GM13976 (cell line): ENCODE measurements at regions not wholly inside any gene's neighbourhood (a gene's known extent, or its start where the extent isn't known, plus 50 kb on each side); places are given as distances from the start of the nearest gene placed in this dataset.

Experiments used
- DNase-seq: peaks from one replicate; pipeline ENCODE4 v3.0.0; 2012; ENCODE audit warnings: low spot score
- in situ Hi-C: fragments of 300-500 bp; cut with MboI; formaldehyde crosslinking; loops from one replicate; pipeline ENCODE4 v1.12.0; 2022; ENCODE audit warnings: low sequenced_read_pairs, mixed read lengths, inconsistent platforms; ENCODE audit not compliant: unreplicated experiment
- TF ChIP-seq, protein P1 (sequence below): IDR thresholded peaks from 2 replicates; pipeline ENCODE4 v1.5.1; 2012; ENCODE audit warnings: borderline replicate concordance, mild to moderate bottlenecking; ENCODE audit not compliant: insufficient read depth; ENCODE audit errors: extremely low read depth, missing control alignments, control extremely low read depth

DNA sequence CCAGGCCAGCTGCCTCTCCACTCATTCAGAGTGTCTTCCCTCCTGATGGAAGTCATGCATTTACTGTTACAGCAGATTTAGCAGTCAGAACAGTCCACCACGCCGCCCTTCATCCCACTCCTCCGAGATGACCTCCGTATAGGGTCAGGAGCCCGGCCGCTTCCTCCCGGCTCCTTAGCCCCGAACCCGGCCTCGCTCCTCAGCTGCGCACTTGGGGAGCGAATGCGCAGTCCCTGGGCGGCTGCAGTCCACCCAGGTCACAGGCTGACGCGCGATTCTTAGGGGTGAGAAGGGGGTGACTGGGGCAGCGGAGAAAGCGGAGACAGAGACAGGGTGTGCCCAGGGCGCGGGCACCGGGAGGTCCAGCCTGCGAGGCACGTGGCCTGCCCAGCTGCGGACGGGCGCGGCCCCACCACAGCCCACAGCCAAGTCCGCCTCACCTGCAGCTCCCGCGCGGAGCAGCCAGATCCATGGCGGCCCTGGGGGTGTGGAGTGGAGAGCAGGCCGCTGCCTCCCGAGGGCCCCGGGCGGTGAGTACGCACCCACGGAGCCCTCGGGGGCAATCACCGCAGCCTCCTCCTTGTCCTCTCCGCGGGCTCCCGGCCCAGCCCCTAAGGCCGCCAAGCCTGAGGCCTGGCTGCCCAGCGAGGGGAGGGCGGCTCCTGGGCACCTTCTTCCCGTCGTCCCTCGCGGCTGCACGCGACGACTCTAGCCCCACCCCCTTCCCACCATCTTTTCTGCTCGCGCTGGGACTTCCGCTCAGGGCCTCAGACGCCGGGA, 286.6 kb downstream of the BRD1 start:
- in situ Hi-C loops, result no loop called here
- no peak for DNase-seq
- TF ChIP-seq, protein P1, sequence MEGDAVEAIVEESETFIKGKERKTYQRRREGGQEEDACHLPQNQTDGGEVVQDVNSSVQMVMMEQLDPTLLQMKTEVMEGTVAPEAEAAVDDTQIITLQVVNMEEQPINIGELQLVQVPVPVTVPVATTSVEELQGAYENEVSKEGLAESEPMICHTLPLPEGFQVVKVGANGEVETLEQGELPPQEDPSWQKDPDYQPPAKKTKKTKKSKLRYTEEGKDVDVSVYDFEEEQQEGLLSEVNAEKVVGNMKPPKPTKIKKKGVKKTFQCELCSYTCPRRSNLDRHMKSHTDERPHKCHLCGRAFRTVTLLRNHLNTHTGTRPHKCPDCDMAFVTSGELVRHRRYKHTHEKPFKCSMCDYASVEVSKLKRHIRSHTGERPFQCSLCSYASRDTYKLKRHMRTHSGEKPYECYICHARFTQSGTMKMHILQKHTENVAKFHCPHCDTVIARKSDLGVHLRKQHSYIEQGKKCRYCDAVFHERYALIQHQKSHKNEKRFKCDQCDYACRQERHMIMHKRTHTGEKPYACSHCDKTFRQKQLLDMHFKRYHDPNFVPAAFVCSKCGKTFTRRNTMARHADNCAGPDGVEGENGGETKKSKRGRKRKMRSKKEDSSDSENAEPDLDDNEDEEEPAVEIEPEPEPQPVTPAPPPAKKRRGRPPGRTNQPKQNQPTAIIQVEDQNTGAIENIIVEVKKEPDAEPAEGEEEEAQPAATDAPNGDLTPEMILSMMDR, result no peak

DNA sequence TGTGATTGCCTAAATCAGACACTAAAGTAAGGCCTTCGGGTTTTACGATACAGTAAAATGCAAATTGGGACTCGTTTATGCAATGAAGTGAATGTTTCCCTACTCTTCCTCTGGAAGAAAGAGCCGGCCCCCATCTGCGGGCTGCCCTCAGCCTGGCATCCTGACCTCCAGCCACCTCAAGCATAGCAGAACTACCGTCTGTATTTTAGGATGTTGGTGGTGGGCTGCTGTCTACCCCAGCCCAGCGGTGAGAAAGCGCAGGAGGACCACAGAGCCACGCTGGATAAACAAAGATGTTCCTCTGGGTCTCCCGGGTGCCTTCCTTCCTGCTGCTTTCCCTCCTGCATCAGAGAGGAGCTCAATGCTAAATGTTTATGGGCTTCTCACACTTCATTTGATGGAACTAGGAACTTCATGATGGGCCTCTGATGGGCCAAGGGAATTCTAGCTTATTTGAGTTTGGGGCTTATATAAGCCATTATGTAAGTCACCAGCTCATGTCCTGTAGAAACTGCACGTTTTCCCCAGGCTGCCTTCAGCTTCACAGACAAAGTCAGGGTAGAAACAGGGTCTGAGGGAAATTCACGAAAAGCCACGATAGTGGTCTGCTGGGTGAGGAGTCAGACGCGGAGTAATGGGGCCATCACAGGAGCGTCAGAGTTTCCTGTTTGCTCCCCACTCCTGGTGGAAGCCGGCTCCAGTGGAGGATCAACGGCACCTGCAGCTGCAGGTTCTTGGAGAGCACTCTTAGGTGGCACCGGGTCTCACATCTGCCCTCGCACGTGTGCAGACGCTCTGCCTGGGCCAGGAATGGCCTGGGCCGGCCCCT, 287.4 kb downstream of the BRD1 start:
- DNase-seq, result no peak
- TF ChIP-seq, protein P1, result no peak
- in situ Hi-C loops, result no loop called here

DNA sequence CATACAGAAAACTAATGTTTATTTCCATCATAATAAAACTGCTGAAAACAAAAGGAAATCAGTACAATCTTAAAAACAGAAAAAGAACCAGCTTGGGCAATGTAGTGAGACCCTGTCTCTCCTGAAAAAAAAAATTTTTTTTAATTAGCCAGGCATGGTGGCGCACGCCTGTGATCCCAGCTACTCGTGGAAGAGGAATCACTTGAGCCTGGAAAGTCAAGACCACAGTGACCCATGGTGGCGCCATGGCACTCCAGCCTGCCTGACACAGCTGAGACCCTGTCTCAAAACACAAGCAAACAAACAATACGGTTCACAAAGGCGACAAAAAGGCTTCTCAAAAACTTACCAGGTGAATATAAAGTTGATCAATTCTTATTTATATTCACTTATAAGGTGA, 289.7 kb downstream of the BRD1 start:
- DNase-seq, result no peak
- in situ Hi-C loops, result no loop called here
- TF ChIP-seq, protein P1, result no peak

DNA sequence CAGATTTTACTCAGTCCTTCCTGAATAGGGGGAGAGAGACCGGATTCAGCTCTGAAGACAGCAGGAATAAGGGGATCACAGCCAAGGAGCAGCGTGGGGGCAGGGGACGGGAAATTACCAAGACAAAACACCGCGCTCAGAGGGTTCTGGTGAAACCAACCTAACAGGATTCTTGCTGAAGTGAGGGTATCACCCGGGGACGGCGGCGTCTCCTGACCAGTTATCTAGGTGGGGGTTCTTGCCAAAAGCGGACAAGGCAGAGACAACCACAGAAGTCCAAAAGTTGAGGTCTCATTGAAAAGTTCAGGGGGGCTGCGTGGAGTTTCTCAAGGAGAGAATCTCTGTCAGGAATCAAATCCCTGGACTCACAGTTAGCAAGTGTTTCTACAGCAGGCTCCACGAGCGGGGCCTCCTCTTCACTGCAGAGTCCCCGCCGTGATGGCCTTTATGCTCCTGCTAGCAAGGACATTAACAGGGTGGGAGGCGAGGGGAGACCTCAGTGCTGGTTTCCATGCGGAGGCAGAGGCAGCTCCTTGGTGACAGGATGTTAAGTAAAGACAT, 291.0 kb downstream of the BRD1 start:
- no peak for DNase-seq
- in situ Hi-C loops, result no loop called here
- TF ChIP-seq, protein P1, result no peak

DNA sequence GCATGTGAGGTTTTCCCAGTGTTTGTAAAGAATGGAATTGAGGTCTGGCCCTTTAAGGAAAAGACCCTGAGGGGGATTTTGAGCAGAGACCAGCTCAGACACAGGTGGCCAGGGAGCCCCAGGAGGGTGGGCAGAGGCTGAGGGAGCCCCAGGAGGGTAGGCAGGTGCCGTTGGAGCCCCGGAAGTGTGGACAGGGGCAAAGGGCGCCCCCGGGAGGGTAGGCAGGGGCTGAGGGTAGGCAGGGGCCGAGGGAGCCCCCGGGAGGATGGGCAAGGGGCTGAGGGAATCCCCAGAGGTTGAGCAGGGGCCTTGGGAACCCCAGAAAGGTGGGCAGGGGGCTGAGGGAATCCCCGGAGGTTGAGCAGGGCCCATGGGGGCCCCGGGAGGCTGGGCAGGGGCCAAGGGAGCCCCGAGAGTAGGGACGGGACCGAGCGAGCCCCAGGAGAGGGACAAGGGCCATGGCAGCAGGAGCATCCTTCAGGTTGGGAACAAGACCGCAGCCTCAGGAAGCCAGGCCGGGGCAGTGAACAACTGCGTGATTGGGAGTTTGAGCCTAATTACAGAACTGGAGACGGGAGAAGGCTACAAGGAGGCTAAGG, 292.0 kb downstream of the BRD1 start:
- no peak for DNase-seq
- TF ChIP-seq, protein P1, result no peak
- in situ Hi-C loops, result no loop called here

DNA sequence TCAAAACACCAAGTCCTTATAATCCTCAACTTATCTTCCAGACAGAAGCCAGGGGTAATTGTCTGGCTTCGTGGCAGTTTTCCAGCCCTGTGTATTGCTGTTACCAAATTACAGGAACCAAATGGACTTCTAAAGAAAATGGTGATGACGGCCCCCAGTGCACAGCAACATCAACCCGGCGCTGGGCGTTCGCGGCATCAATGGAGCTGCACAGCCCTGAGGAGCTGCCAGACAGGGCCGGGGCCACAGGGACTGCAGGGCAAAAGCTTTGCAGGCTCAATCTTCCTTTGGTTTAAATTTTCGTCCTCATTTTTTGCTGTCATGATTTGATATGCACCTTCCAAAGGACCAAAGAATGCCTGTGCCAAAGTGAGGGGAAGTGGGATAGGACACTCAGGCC, 292.5 kb downstream of the BRD1 start:
- DNase-seq, result no peak
- in situ Hi-C loops, result no loop called here
- TF ChIP-seq, protein P1, result no peak
